HG02981 (cell line): ENCODE measurements at regions not wholly inside any gene's neighbourhood (a gene's known extent, or its start where the extent isn't known, plus 50 kb on each side); places are given as distances from the start of the nearest gene placed in this dataset.

Experiments
- ATAC-seq: cut with Tn5 transposase; IDR thresholded peaks from one replicate; pipeline ENCODE4 v1.9.1; 2021; ENCODE audit warnings: mild to moderate bottlenecking, moderate library complexity; ENCODE audit not compliant: unreplicated experiment

DNA sequence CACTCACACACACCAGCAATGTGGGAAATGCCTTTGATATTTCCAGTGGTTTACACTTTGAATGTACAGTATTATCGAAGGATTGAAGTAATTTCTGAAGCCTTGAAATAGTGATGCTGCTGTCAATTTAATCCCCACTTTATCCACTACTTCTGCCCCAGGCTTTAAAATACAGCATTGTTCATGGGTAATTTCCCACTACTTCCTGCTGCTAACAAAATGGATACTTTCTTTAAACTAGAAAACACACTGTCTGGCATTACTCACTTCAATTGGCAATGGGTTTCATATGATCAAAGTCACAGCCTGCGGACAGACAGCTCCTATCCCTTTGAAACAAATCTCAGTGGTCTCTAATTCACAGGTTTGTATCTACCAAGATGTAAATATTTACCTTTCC lies 292.2 kb downstream of the CDH11 start:
- no peak for ATAC-seq

GRCh38 chr16:64826374-64826773 lies 295.5 kb downstream of the CDH11 start:
- no peak for ATAC-seq

DNA sequence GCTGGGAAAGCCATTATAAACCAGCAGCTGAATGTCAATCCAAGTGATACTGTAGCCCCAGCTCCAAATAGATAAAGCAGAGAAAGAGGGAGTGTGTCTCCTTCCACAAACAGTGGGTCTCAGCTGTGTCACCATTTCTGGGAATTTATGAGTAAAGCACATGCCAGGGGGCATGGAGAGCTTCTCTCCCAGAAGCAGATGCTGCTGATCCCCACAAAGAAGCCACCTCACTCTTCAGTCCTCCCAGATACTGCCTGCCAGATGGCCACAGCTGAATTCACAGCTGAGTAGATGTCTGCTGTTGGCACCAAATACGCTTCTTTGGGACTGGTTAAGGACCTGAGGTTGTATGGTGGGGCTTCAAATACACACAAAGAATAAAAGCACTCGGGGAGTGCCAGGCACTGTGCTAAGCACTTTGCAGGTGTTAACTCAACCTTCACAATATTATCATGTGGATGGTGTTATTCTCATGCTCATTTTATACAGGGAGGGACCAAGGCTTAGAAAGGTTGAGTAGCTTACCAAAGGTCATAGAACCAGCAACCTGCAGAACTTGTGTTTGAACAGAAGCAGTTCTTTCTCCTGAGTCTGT lies 298.3 kb downstream of the CDH11 start:
- no peak for ATAC-seq

DNA sequence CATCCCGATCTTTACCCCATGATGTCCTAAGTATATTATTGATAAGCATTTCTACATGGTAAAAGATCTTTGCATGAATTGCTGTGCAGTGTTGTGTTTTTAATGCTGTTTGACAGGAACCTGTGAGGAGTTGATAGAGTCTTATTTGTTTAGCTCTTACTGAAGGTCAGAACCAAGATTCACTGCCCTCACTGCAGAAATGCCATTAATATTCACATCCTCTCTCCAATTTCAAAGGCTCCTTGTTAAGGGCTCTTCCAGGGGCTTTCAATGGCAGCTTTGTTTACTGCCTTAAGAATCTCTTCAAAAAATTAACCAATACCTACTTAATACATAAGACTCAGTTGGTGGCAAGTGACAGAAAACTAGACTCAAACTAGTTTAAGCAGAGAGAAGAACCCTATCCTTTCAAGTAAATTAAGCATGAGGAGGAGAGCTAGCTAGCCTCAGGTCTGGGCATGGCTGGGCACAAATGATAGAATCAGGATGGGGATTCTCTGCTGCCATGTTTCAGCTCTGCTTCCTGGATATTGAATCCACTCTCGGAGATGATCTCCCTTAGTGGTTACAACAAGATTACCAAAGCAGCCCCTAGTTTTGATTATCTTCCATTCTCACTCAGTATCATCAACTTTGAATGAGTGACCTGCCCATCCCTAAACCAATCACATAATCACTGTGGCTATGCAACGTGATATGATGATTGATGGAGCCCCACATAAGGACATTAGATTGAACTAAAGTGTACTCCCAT lies 311.8 kb downstream of the CDH11 start:
- ATAC-seq: no peak

DNA sequence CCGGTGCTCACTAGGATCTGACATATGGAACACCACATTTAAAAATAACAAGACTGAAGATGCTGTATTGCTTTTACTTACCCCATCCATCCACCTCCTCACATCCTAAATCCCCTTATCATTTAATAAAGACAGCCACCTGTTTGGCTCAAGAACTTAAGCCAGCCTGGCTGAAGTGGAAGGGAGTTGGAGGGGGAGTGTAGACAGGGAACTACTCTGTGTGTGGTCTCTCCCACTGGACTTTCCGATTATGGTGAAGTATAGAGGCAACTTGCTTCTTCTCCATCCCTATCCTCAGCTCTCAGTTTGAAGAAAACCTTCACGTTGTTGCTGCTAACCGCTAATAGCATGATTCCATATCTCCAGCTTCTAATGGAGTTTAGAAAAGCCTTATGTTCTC lies 313.4 kb downstream of the CDH11 start:
- no peak for ATAC-seq

DNA sequence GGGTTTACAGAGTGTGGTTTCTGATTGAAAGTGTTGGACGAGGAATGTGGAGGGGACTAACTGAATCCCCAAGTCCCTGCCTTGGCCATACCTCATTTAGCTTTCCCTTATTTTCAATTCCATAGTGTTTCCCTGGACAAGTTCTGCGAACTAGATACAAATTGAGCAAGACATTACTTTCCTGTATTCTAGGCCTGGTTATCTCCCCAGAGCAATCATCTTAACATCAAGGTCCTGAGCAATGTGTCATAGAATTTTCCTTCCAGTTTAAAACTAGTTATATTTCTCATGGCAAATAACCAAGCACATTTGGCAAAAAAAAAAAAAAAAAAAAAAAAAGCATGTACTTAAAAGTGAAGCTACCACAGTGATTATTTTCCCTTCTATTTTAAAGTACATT lies 330.1 kb downstream of the CDH11 start:
- ATAC-seq: no peak

GRCh38 chr16:64784635-64785034 lies 337.2 kb downstream of the CDH11 start:
- ATAC-seq: no peak

GRCh38 chr16:64782484-64782883 lies 339.4 kb downstream of the CDH11 start:
- ATAC-seq: no peak

- ATAC-seq: no peak
These were observed 341.4 kb downstream of the CDH11 start for GRCh38 chr16:64780445-64780844.

GRCh38 chr16:64778777-64779176 lies 343.1 kb downstream of the CDH11 start:
- ATAC-seq: no peak

DNA sequence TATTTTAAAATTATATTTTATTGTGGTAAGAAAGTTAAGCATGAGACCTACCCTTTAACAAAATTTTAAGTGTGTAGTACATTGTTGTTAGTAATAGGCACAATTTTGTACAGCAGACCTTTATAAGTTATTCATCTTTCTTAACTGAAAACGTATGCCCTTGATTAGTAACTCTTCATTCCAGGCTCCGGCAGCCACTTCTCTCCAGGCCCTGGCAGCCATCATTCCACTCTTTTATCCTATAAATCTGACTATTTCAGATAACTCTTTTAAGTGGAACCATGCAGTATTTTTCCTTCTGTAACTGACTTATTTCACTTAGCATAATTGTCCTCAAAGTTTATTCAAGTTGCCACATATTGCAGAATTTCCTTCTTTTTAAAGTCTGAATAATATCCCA lies 348.2 kb downstream of the CDH11 start:
- ATAC-seq: no peak

- no peak for ATAC-seq
These were observed 348.7 kb downstream of the CDH11 start for GRCh38 chr16:64773184-64773583.

- no peak for ATAC-seq
These were observed 350.6 kb downstream of the CDH11 start for GRCh38 chr16:64771273-64771672.

GRCh38 chr16:64762211-64762610 lies 359.7 kb downstream of the CDH11 start:
- ATAC-seq: no peak

- ATAC-seq: no peak
These were observed 367.6 kb downstream of the CDH11 start for GRCh38 chr16:64754279-64754678.

- ATAC-seq: no peak
These were observed 370.0 kb downstream of the CDH11 start for GRCh38 chr16:64751906-64752305.

- no peak for ATAC-seq
These were observed 372.5 kb downstream of the CDH11 start for GRCh38 chr16:64749346-64749745.

DNA sequence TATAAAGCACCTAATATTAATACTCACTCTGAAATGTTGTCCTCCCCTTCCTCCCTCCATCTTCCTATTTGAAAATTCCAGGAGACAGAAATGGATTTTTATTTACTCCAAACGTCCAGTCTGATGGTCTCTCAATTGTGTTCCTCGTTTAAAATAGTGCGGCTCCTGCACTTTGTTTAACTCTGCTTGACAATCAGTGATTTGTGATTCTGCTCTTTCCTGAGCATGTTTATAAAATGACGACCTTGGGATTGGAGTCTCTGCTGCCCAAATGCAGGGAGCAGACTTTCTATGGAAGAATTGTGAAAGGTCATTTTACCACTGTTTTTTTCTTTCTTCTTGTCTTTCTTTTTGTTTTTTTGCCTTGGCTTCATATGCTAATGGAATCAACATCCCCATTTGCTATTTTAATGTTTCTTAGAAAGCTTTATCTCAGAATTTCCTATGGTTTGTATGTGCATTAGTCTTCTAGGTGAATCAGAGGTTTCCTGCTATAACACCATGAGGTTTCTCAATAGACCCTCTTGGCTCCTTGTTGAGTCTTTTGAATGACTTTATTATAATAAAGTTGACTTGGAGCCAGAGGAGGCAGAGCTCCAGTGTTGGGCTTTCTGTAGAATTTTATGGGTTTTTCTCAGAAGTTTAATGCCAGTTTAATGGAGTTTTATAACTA lies 376.5 kb downstream of the CDH11 start:
- no peak for ATAC-seq

GRCh38 chr16:64742455-64743223 lies 379.2 kb downstream of the CDH11 start:
- ATAC-seq: no peak

DNA sequence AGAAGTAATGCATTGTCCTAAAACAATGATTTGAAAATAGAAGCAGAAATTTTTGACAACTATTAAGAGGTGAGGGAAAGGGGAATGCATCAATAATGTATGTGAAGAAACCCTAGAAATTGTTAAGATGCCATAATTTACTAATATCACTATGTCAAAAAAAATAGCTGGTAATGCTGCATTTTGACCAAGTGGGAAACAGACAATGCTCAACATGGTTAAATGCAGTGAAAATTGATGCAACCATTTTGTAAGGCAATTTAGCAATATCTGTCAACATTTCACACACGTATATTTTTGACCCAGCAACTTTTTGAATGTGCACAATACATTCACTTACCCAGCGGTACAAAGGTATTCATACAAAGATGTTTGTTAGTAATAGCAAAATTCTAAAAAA lies 381.6 kb downstream of the CDH11 start:
- no peak for ATAC-seq

DNA sequence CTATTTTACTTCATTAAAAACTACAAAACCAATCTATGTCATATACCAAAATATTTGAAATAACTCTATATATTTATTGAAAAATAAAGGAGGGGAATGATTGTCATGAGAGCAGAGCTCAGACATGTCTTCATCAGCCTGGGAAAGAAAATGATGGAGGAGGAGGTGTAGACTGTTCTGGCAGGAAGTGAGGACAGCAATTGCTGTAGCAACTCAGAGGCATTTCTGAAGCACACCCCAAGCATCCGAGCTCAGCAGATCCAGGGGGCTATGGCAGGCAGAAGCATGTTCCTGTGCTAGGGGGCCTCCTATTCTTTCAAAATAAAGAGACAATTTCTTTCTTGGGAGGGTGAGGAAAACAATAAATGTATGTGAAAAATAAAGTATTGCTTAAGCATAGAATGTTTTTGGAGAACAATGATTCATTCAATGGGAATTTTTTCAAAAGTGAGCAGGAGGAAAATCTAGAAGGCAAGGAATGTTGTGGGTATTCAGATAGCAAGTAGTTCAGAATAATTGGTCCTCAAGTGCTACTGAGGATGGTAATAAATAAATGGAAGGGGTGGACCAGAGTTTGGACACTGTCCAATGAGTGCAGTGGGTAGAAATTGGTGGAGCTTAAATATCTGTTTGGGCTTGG lies 383.4 kb downstream of the CDH11 start:
- ATAC-seq: no peak
